Hepatocyte (in vitro differentiated cells): ENCODE measurements at regions not wholly inside any gene's neighbourhood (a gene's known extent, or its start where the extent isn't known, plus 50 kb on each side); places are given as distances from the start of the nearest gene placed in this dataset.

Experiments used
- DNase-seq: peaks from one replicate; pipeline ENCODE4 v3.0.0-alpha.2; 2016; ENCODE audit warnings: low spot score
- H2AFZ ChIP-seq: fragments of 200-600 bp; sonication (generic); 2 replicates; pipeline ENCODE4 v1.6.0; 2016; ENCODE audit warnings: antibody characterized with exemption, mild to moderate bottlenecking
- H3K27ac ChIP-seq: fragments of 200-600 bp; sonication (generic); 2 replicates; pipeline ENCODE4 v1.5.1; 2016; ENCODE audit warnings: mild to moderate bottlenecking
- H3K27me3 ChIP-seq: fragments of 200-600 bp; sonication (generic); 2 replicates; pipeline ENCODE4 v1.6.1; 2016
- H3K36me3 ChIP-seq: fragments of 200-600 bp; sonication (generic); replicated peaks from 2 replicates; pipeline ENCODE4 v1.5.1; 2016; ENCODE audit warnings: low read depth; ENCODE audit not compliant: insufficient read depth
- H3K4me1 ChIP-seq: fragments of 200-600 bp; sonication (generic); 2 replicates; pipeline ENCODE4 v1.5.1; 2016; ENCODE audit warnings: mild to moderate bottlenecking, moderate library complexity; ENCODE audit not compliant: insufficient read depth
- H3K4me2 ChIP-seq: fragments of 200-600 bp; sonication (generic); 2 replicates; pipeline ENCODE4 v1.6.0; 2016
- H3K4me3 ChIP-seq: fragments of 200-600 bp; sonication (generic); 2 replicates; pipeline ENCODE4 v1.5.1; 2016; ENCODE audit warnings: mild to moderate bottlenecking
- H3K79me2 ChIP-seq: fragments of 200-600 bp; sonication (generic); 2 replicates; pipeline ENCODE4 v1.6.0; 2017; ENCODE audit warnings: mild to moderate bottlenecking
- H3K9me2 ChIP-seq: fragments of 200-600 bp; sonication (generic); replicated peaks from 2 replicates; pipeline ENCODE4 v1.6.0; 2017; ENCODE audit warnings: mild to moderate bottlenecking; ENCODE audit not compliant: insufficient read depth
- H3K9me3 ChIP-seq: fragments of 200-600 bp; sonication (generic); 2 replicates; pipeline ENCODE4 v1.5.1; 2016; ENCODE audit warnings: low read depth, mild to moderate bottlenecking
- H4K20me1 ChIP-seq: fragments of 200-600 bp; sonication (generic); 2 replicates; pipeline ENCODE4 v1.6.0; 2016; ENCODE audit warnings: mild to moderate bottlenecking; ENCODE audit not compliant: insufficient read depth, poor library complexity, severe bottlenecking
- CTCF ChIP-seq: fragments of 200-600 bp; sonication (generic); IDR thresholded peaks from 2 replicates; pipeline ENCODE4 v1.5.1; 2016; ENCODE audit warnings: antibody characterized with exemption, mild to moderate bottlenecking; ENCODE audit not compliant: poor library complexity
- EZH2 ChIP-seq: fragments of 200-600 bp; sonication (generic); IDR thresholded peaks from 2 replicates; pipeline ENCODE4 v1.6.1; 2016; ENCODE audit warnings: antibody characterized with exemption, mild to moderate bottlenecking, borderline replicate concordance
- EZH2phosphoT487 ChIP-seq: fragments of 200-600 bp; sonication (generic); IDR thresholded peaks from one replicate; pipeline ENCODE4 v1.6.1; 2018; ENCODE audit warnings: antibody characterized with exemption, mild to moderate bottlenecking, low read depth, moderate library complexity; ENCODE audit not compliant: unreplicated experiment, severe bottlenecking
- WGBS: methylation state at CpG from one replicate; pipeline ENCODE4 v1.1.6; 2016; ENCODE audit warnings: low lambda C conversion rate; ENCODE audit errors: missing lambda C conversion rate; 5-methylcytosine and 5-hydroxymethylcytosine counted together

- no peaks in the 10 kb centered on the region for H3K9me2 ChIP-seq
- WGBS, result 65% methylated on average over 1 of the region's 1 CpG
- no peak overlapping the region for H2AFZ ChIP-seq
- no peaks in the 10 kb centered on the region for H3K27me3 ChIP-seq
- TF ChIP-seq CTCF, result no peak
- no peak for TF ChIP-seq EZH2phosphoT487
- no peak for TF ChIP-seq EZH2
- DNase-seq, result no peak
- H3K9me3 ChIP-seq, result no peaks in the 10 kb centered on the region
- H3K4me1 ChIP-seq, result no peaks in the 10 kb centered on the region
- no peaks in the 10 kb centered on the region for H3K79me2 ChIP-seq
- no peak overlapping the region for H3K4me2 ChIP-seq
- H3K4me3 ChIP-seq, result no peak overlapping the region
- H4K20me1 ChIP-seq, result no peaks in the 10 kb centered on the region
- no peak overlapping the region for H3K27ac ChIP-seq
- no peaks in the 10 kb centered on the region for H3K36me3 ChIP-seq
Observed at GRCh38 chr5:117065161-117065560, 490.5 kb upstream of the SEMA6A start.

GRCh38 chr5:117060099-117060498 is 485.5 kb upstream of the SEMA6A start:
- Histone ChIP-seq H3K79me2 (no peaks in the 10 kb centered on the region), H3K4me2 (no peak overlapping the region), H4K20me1 (no peaks in the 10 kb centered on the region), H2AFZ (no peak overlapping the region), H3K9me3 (no peaks in the 10 kb centered on the region), H3K4me3 (no peak overlapping the region), H3K4me1 (no peaks in the 10 kb centered on the region), H3K27me3 (no peaks in the 10 kb centered on the region), H3K27ac (no peak overlapping the region), H3K36me3 (no peaks in the 10 kb centered on the region), H3K9me2 (no peaks in the 10 kb centered on the region)
- 67% methylated on average over 1 of the region's 1 CpG for WGBS
- TF ChIP-seq CTCF, result no peak
- TF ChIP-seq EZH2, result no peak
- TF ChIP-seq EZH2phosphoT487, result no peak
- DNase-seq, result no peak

GRCh38 chr5:117058740-117059139 is 484.1 kb upstream of the SEMA6A start:
- Histone ChIP-seq H3K4me2 (no peak overlapping the region), H3K4me1 (no peaks in the 10 kb centered on the region), H3K79me2 (no peaks in the 10 kb centered on the region), H2AFZ (no peak overlapping the region), H3K27ac (no peak overlapping the region), H3K36me3 (no peaks in the 10 kb centered on the region), H3K9me3 (no peaks in the 10 kb centered on the region), H4K20me1 (no peaks in the 10 kb centered on the region), H3K4me3 (no peak overlapping the region), H3K27me3 (no peaks in the 10 kb centered on the region), H3K9me2 (no peaks in the 10 kb centered on the region)
- TF ChIP-seq CTCF (no peak), EZH2 (no peak), EZH2phosphoT487 (no peak)
- no peak for DNase-seq

GRCh38 chr5:117055517-117055916 is 480.9 kb upstream of the SEMA6A start:
- H2AFZ ChIP-seq, result no peak overlapping the region
- DNase-seq, result no peak
- H3K4me3 ChIP-seq, result no peak overlapping the region
- TF ChIP-seq EZH2phosphoT487 (no peak), CTCF (no peak), EZH2 (no peak)
- H3K27ac ChIP-seq, result no peak overlapping the region
- no peaks in the 10 kb centered on the region for H4K20me1 ChIP-seq
- no peaks in the 10 kb centered on the region for H3K27me3 ChIP-seq
- no peaks in the 10 kb centered on the region for H3K9me2 ChIP-seq
- H3K36me3 ChIP-seq, result no peaks in the 10 kb centered on the region
- no peak overlapping the region for H3K4me2 ChIP-seq
- no peaks in the 10 kb centered on the region for H3K4me1 ChIP-seq
- H3K9me3 ChIP-seq, result no peaks in the 10 kb centered on the region
- 93% methylated on average over 2 of the region's 2 CpGs for WGBS
- no peaks in the 10 kb centered on the region for H3K79me2 ChIP-seq
